ENCODE measurements at regions not wholly inside any gene's neighbourhood (a gene's known extent, or its start where the extent isn't known, plus 50 kb on each side); places are given as distances from the start of the nearest gene placed in this dataset.
A peak's percentile ranks its signal among the peaks of the same experiment; 100 is the strongest.

DNA sequence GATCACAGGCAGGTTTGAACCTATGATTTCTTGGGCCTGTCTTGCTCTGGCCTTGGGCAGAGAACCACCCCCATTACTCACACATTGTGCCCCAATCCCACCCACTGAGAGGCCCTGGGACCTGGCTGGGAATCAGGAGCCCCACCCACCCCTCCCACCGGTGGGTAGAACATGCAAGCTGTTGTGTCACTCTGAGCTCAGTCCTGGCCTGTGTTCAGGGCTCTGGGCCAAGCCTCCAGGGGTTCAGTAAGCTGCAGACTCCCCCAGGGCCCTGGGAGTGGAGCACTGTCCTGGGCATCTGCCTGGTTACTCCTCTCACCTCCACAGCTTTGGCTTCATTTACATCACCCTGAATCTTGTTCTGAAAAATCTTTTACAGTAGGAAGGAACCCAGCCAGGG, 270.5 kb downstream of the RRAGC start:
- no peaks in the 10 kb centered on the region for H3K4me1 ChIP-seq (ENCODE audit: insufficient read depth, low read length, severe bottlenecking)
- no peaks in the 10 kb centered on the region for H3F3A ChIP-seq (ENCODE audit: insufficient read depth, low read length)
- no peak for TF ChIP-seq EZH2 (IDR thresholded peaks at IDR 0.05; ENCODE audit: borderline replicate concordance, low read length)
- TF ChIP-seq, protein P1, sequence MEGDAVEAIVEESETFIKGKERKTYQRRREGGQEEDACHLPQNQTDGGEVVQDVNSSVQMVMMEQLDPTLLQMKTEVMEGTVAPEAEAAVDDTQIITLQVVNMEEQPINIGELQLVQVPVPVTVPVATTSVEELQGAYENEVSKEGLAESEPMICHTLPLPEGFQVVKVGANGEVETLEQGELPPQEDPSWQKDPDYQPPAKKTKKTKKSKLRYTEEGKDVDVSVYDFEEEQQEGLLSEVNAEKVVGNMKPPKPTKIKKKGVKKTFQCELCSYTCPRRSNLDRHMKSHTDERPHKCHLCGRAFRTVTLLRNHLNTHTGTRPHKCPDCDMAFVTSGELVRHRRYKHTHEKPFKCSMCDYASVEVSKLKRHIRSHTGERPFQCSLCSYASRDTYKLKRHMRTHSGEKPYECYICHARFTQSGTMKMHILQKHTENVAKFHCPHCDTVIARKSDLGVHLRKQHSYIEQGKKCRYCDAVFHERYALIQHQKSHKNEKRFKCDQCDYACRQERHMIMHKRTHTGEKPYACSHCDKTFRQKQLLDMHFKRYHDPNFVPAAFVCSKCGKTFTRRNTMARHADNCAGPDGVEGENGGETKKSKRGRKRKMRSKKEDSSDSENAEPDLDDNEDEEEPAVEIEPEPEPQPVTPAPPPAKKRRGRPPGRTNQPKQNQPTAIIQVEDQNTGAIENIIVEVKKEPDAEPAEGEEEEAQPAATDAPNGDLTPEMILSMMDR (IDR thresholded peaks at IDR 0.05; ENCODE audit: low read length), result no peak
- H3K9ac ChIP-seq (ENCODE audit: low read length), result no peak overlapping the region
- H3K9me2 ChIP-seq (ENCODE audit: low read depth, low read length), result no peaks in the 10 kb centered on the region
- no peak overlapping the region for H3K4me3 ChIP-seq (ENCODE audit: low read depth, low read length, poor library complexity, severe bottlenecking)
- H3K4me2 ChIP-seq (ENCODE audit: low read length), result no peak overlapping the region
- no peaks in the 10 kb centered on the region; the same call in 1 of the 2 replicates for H3K27me3 ChIP-seq (ENCODE audit: insufficient read depth, low read length)
- H2AFZ ChIP-seq (ENCODE audit: low read length), result no peak overlapping the region
- H4K20me1 ChIP-seq (ENCODE audit: insufficient read depth, low read length), result no peaks in the 10 kb centered on the region
- H3K9me3 ChIP-seq (ENCODE audit: low read length), result no peaks in the 10 kb centered on the region
- no peak overlapping the region for H3K27ac ChIP-seq (ENCODE audit: low read depth, low read length, poor library complexity, severe bottlenecking)
- H3K79me2 ChIP-seq (ENCODE audit: insufficient read depth, low read length), result no peaks in the 10 kb centered on the region
- H3K36me3 ChIP-seq (ENCODE audit: insufficient read depth, low read length), result no peaks in the 10 kb centered on the region

DNA sequence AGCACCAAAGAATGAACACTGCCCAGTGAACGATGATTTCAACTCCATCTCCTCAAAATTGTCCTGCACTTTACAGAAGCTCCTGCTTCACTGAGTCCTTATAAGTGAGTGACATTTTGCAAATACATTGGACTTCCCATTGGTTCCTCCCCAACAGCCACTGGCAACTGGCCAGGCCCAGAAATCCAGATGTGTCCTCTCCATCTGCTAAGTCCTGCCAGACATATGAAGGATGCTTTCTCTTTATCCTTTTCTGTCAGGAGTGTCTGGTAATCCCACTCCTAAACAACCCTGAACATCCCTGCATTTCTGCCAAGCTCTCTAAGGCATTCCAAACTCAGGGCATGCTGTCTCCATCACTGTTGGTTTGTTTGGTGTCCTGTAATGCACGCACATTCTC, 271.8 kb downstream of the RRAGC start:
- Histone ChIP-seq H3K79me2 (ENCODE audit: insufficient read depth, low read length) (no peaks in the 10 kb centered on the region), H3K9ac (ENCODE audit: low read length) (no peak overlapping the region), H3K9me3 (ENCODE audit: low read length) (no peaks in the 10 kb centered on the region), H3F3A (ENCODE audit: insufficient read depth, low read length) (no peaks in the 10 kb centered on the region), H3K9me2 (ENCODE audit: low read depth, low read length) (no peaks in the 10 kb centered on the region), H3K4me2 (ENCODE audit: low read length) (no peak overlapping the region), H3K27ac (ENCODE audit: low read depth, low read length, poor library complexity, severe bottlenecking) (no peak overlapping the region), H3K4me3 (ENCODE audit: low read depth, low read length, poor library complexity, severe bottlenecking) (no peak overlapping the region), H3K4me1 (ENCODE audit: insufficient read depth, low read length, severe bottlenecking) (no peaks in the 10 kb centered on the region), H3K27me3 (ENCODE audit: insufficient read depth, low read length) (no peaks in the 10 kb centered on the region; the same call in 1 of the 2 replicates), H3K36me3 (ENCODE audit: insufficient read depth, low read length) (no peaks in the 10 kb centered on the region), H2AFZ (ENCODE audit: low read length) (no peak overlapping the region), H4K20me1 (ENCODE audit: insufficient read depth, low read length) (no peaks in the 10 kb centered on the region)
- no peak for TF ChIP-seq EZH2 (IDR thresholded peaks at IDR 0.05; ENCODE audit: borderline replicate concordance, low read length)
- TF ChIP-seq, protein P1 (IDR thresholded peaks at IDR 0.05; ENCODE audit: low read length), result no peak

DNA sequence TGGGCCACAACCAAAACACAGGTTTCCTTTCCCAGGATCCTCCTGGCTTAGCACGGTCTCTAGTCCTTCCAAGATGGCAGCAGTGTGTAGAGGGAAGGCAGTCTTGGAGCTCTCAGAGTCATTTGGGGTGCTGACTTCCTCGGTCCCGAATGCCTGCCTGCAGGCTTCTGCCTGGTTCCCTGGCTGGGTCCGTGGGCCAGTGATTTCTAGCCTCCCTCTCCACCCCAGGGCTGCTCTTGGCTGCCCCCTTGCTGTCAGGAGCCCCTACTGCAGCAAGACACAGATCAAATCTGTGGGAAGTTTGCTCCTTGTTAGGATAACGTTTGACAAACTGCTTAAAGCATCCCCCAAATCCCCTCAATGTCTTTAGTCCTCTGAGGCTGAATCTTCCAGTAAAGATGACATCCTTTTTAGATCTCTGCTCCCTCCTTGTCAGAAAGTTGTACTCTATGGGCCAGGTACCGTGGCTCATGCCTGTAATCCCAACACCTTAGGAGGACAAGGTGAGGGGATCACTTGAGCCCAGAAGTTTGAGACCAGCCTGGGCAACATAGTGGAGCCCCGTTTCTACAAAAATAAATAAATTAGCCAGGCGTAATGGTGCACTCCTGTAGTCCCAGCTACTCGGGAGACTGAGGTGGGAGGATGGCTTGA, 272.5 kb downstream of the RRAGC start:
- Histone ChIP-seq H3K9me3 (ENCODE audit: low read length) (no peaks in the 10 kb centered on the region), H3K27me3 (ENCODE audit: insufficient read depth, low read length) (no peaks in the 10 kb centered on the region; the same call in 1 of the 2 replicates), H3K79me2 (ENCODE audit: insufficient read depth, low read length) (no peaks in the 10 kb centered on the region), H3K4me1 (ENCODE audit: insufficient read depth, low read length, severe bottlenecking) (no peaks in the 10 kb centered on the region), H3F3A (ENCODE audit: insufficient read depth, low read length) (no peaks in the 10 kb centered on the region), H2AFZ (ENCODE audit: low read length) (no peak overlapping the region), H3K9me2 (ENCODE audit: low read depth, low read length) (no peaks in the 10 kb centered on the region), H3K4me2 (ENCODE audit: low read length) (no peak overlapping the region), H3K36me3 (ENCODE audit: insufficient read depth, low read length) (no peaks in the 10 kb centered on the region), H3K27ac (ENCODE audit: low read depth, low read length, poor library complexity, severe bottlenecking) (no peak overlapping the region), H3K4me3 (ENCODE audit: low read depth, low read length, poor library complexity, severe bottlenecking) (no peak overlapping the region), H4K20me1 (ENCODE audit: insufficient read depth, low read length) (no peaks in the 10 kb centered on the region), H3K9ac (ENCODE audit: low read length) (no peak overlapping the region)
- no peak for TF ChIP-seq EZH2 (IDR thresholded peaks at IDR 0.05; ENCODE audit: borderline replicate concordance, low read length)
- TF ChIP-seq, protein P1 (IDR thresholded peaks at IDR 0.05; ENCODE audit: low read length), result peak; percentile 94

Data from OCI-LY1 (cell line).